OCI-LY1 (cell line): ENCODE measurements at regions not wholly inside any gene's neighbourhood (a gene's known extent, or its start where the extent isn't known, plus 50 kb on each side); places are given as distances from the start of the nearest gene placed in this dataset.

Source experiments
- H2AFZ ChIP-seq: fragments of 200-600 bp; sonication (generic), shearing (Covaris generic); 2 replicates; pipeline ENCODE4 v1.6.0; 2014; ENCODE audit warnings: antibody characterized with exemption, mild to moderate bottlenecking, low read length
- H3F3A ChIP-seq: fragments of 200-600 bp; sonication (generic), shearing (Covaris generic); 2 replicates; pipeline ENCODE4 v1.6.0; 2014; ENCODE audit warnings: mild to moderate bottlenecking, antibody characterized with exemption, low read length, moderate library complexity; ENCODE audit not compliant: insufficient read depth
- H3K27ac ChIP-seq: fragments of 200-600 bp; sonication (generic); 2 replicates; pipeline ENCODE4 v1.5.1; 2014; ENCODE audit warnings: low read length, mixed run types, mild to moderate bottlenecking, low read depth; ENCODE audit not compliant: poor library complexity, severe bottlenecking
- H3K27me3 ChIP-seq: fragments of 200-600 bp; sonication (generic); 2 replicates; pipeline ENCODE4 v1.6.0; 2014; ENCODE audit warnings: antibody characterized with exemption, mild to moderate bottlenecking, low read length, moderate library complexity; ENCODE audit not compliant: insufficient read depth
- H3K36me3 ChIP-seq: fragments of 200-600 bp; sonication (generic); 2 replicates; pipeline ENCODE4 v1.6.1; 2014; ENCODE audit warnings: mild to moderate bottlenecking, antibody characterized with exemption, low read length, moderate library complexity, mixed read lengths; ENCODE audit not compliant: insufficient read depth
- H3K4me1 ChIP-seq: fragments of 200-600 bp; sonication (generic); 2 replicates; pipeline ENCODE4 v1.5.1; 2014; ENCODE audit warnings: mild to moderate bottlenecking, low read length, moderate library complexity; ENCODE audit not compliant: insufficient read depth, severe bottlenecking
- H3K4me2 ChIP-seq: fragments of 200-600 bp; sonication (generic), shearing (Covaris generic); 2 replicates; pipeline ENCODE4 v1.6.1; 2014; ENCODE audit warnings: low read length
- H3K4me3 ChIP-seq: fragments of 200-600 bp; sonication (generic); 2 replicates; pipeline ENCODE4 v1.5.1; 2014; ENCODE audit warnings: low read length, low read depth, mild to moderate bottlenecking, mixed read lengths; ENCODE audit not compliant: poor library complexity, severe bottlenecking
- H3K79me2 ChIP-seq: fragments of 200-600 bp; shearing (Covaris generic); 2 replicates; pipeline ENCODE4 v1.6.1; 2016; ENCODE audit warnings: mixed run types, low read length, mixed read lengths; ENCODE audit not compliant: insufficient read depth
- H3K9ac ChIP-seq: fragments of 200-600 bp; sonication (generic), shearing (Covaris generic); 2 replicates; pipeline ENCODE4 v1.6.1; 2014; ENCODE audit warnings: mild to moderate bottlenecking, low read length, mixed read lengths
- H3K9me2 ChIP-seq: fragments of 200-600 bp; sonication (generic), shearing (Covaris generic); 2 replicates; pipeline ENCODE4 v1.6.1; 2014; ENCODE audit warnings: low read depth, mild to moderate bottlenecking, low read length, mixed read lengths
- H3K9me3 ChIP-seq: fragments of 200-600 bp; shearing (Covaris generic); 2 replicates; pipeline ENCODE4 v1.6.1; 2014; ENCODE audit warnings: low read length, mixed read lengths
- H4K20me1 ChIP-seq: fragments of 200-600 bp; sonication (generic), shearing (Covaris generic); 2 replicates; pipeline ENCODE4 v1.6.0; 2016; ENCODE audit warnings: mild to moderate bottlenecking, low read length; ENCODE audit not compliant: insufficient read depth
- CTCF ChIP-seq: fragments of 200-600 bp; sonication (generic), shearing (Covaris generic); IDR thresholded peaks from 2 replicates; pipeline ENCODE4 v1.5.1; 2017; ENCODE audit warnings: mild to moderate bottlenecking, antibody characterized with exemption, low read length, moderate library complexity, mixed read lengths
- EZH2 ChIP-seq: fragments of 200-600 bp; sonication (generic), shearing (Covaris generic); IDR thresholded peaks from 2 replicates; pipeline ENCODE4 v1.8.0; 2017; ENCODE audit warnings: borderline replicate concordance, mixed run types, mild to moderate bottlenecking, antibody characterized with exemption, low read length, moderate library complexity, mixed read lengths

- H2AFZ ChIP-seq, result no peak overlapping the region
- H3K27me3 ChIP-seq, result no peaks in the 10 kb centered on the region
- H3K9ac ChIP-seq, result no peak overlapping the region
- no peak for TF ChIP-seq EZH2
- no peak for TF ChIP-seq CTCF
- no peaks in the 10 kb centered on the region for H3K9me3 ChIP-seq
- H3K4me2 ChIP-seq, result no peak overlapping the region
- no peaks in the 10 kb centered on the region for H3F3A ChIP-seq
- no peak overlapping the region for H3K27ac ChIP-seq
- H3K4me3 ChIP-seq, result no peak overlapping the region
- no peaks in the 10 kb centered on the region for H3K79me2 ChIP-seq
- no peaks in the 10 kb centered on the region for H3K9me2 ChIP-seq
- H4K20me1 ChIP-seq, result no peaks in the 10 kb centered on the region
- H3K36me3 ChIP-seq, result no peaks in the 10 kb centered on the region
- no peaks in the 10 kb centered on the region for H3K4me1 ChIP-seq
These were observed 867.2 kb upstream of the RAG2 start for GRCh38 chr11:37465221-37465620.

- no peaks in the 10 kb centered on the region for H3K9me3 ChIP-seq
These were observed 861.4 kb upstream of the RAG2 start for GRCh38 chr11:37459456-37459855.

GRCh38 chr11:37456746-37457145 is 858.7 kb upstream of the RAG2 start:
- Histone ChIP-seq H3K9ac (no peak overlapping the region), H3K9me2 (no peaks in the 10 kb centered on the region), H3K9me3 (no peaks in the 10 kb centered on the region), H3K36me3 (no peaks in the 10 kb centered on the region), H3K27ac (no peak overlapping the region), H3K27me3 (no peaks in the 10 kb centered on the region), H3K4me2 (no peak overlapping the region), H3K79me2 (no peaks in the 10 kb centered on the region), H3F3A (no peaks in the 10 kb centered on the region), H2AFZ (no peak overlapping the region), H3K4me3 (no peak overlapping the region), H3K4me1 (no peaks in the 10 kb centered on the region), H4K20me1 (no peaks in the 10 kb centered on the region)
- TF ChIP-seq CTCF (no peak), EZH2 (no peak)

More at GRCh38 chr11:37459456-37459855, 861.4 kb upstream of the RAG2 start:
- Histone ChIP-seq H3K79me2 (no peaks in the 10 kb centered on the region), H3F3A (no peaks in the 10 kb centered on the region), H3K4me1 (no peaks in the 10 kb centered on the region), H2AFZ (no peak overlapping the region), H4K20me1 (no peaks in the 10 kb centered on the region), H3K9ac (no peak overlapping the region), H3K4me3 (no peak overlapping the region), H3K27me3 (no peaks in the 10 kb centered on the region), H3K27ac (no peak overlapping the region), H3K36me3 (no peaks in the 10 kb centered on the region), H3K4me2 (no peak overlapping the region), H3K9me2 (no peaks in the 10 kb centered on the region)
- no peak for TF ChIP-seq EZH2
- no peak for TF ChIP-seq CTCF
